NCI-H748 (cell line): ENCODE measurements at regions not wholly inside any gene's neighbourhood (a gene's known extent, or its start where the extent isn't known, plus 50 kb on each side); places are given as distances from the start of the nearest gene placed in this dataset.

ENCODE experiments used
- DNase-seq: peaks from one replicate; lab custom pipeline; 2025; ENCODE audit not compliant: unreplicated experiment; lab: John Stamatoyannopoulos, UW

GRCh38 chr1:232260861-232261260 is 369.1 kb downstream of the SIPA1L2 start:
- no peak for DNase-seq

GRCh38 chr1:232260045-232260444 is 369.9 kb downstream of the SIPA1L2 start:
- DNase-seq, result no peak

GRCh38 chr1:232259333-232259732 is 370.6 kb downstream of the SIPA1L2 start:
- DNase-seq, result no peak

- no peak for DNase-seq
Measured at GRCh38 chr1:232252546-232253118, 377.3 kb downstream of the SIPA1L2 start.

GRCh38 chr1:232250838-232251237 is 379.1 kb downstream of the SIPA1L2 start:
- DNase-seq, result no peak

- DNase-seq, result no peak
Measured at GRCh38 chr1:232249861-232250777, 379.8 kb downstream of the SIPA1L2 start.

GRCh38 chr1:232249339-232249738 is 380.6 kb downstream of the SIPA1L2 start:
- no peak for DNase-seq

GRCh38 chr1:232248276-232248820 is 381.6 kb downstream of the SIPA1L2 start:
- DNase-seq, result peak; percentile 23

GRCh38 chr1:232247669-232248068 is 382.3 kb downstream of the SIPA1L2 start:
- DNase-seq, result no peak

GRCh38 chr1:232244426-232244825 is 385.5 kb downstream of the SIPA1L2 start:
- DNase-seq, result peak; percentile 5

GRCh38 chr1:232239998-232240397 is 389.9 kb downstream of the SIPA1L2 start:
- DNase-seq, result peak; percentile 84

- DNase-seq, result peak; percentile 47
Measured at GRCh38 chr1:232239522-232239921, 390.4 kb downstream of the SIPA1L2 start.

- no peak for DNase-seq
Measured at GRCh38 chr1:232238009-232238408, 391.9 kb downstream of the SIPA1L2 start.

GRCh38 chr1:232227306-232227705 is 402.6 kb downstream of the SIPA1L2 start:
- peak; percentile 51 for DNase-seq

- peak; percentile 52 for DNase-seq
Measured at GRCh38 chr1:232226197-232226712, 403.7 kb downstream of the SIPA1L2 start.

GRCh38 chr1:232225336-232226131 is 404.4 kb downstream of the SIPA1L2 start:
- DNase-seq, result no peak

- DNase-seq, result no peak
Measured at GRCh38 chr1:232223887-232224286, 406.0 kb downstream of the SIPA1L2 start.

GRCh38 chr1:232223183-232223708 is 406.7 kb downstream of the SIPA1L2 start:
- DNase-seq, result no peak

- no peak for DNase-seq
Measured at GRCh38 chr1:232222614-232223013, 407.3 kb downstream of the SIPA1L2 start.

GRCh38 chr1:232221802-232222499 is 408.0 kb downstream of the SIPA1L2 start:
- no peak for DNase-seq
